IMR-90 (cell line): ENCODE measurements at regions not wholly inside any gene's neighbourhood (a gene's known extent, or its start where the extent isn't known, plus 50 kb on each side); places are given as distances from the start of the nearest gene placed in this dataset.

ENCODE experiments used
- ATAC-seq: fragments of 200-7000 bp; cut with Tn5 transposase; 2 replicates; pipeline ENCODE4 v1.9.1; 2020; ENCODE audit warnings: low read depth, mild to moderate bottlenecking, moderate library complexity
- BruUV-seq: library from RNA; stranded (reverse); fragments of 400-500 nt; replicated peaks from 2 replicates; lab custom pipeline; 2021; lab: Mats Ljungman, UMichigan
- CTCF ChIA-PET: fragments of 300-600 bp; formaldehyde crosslinking; extraction: SDS; loops from one replicate; lab custom pipeline; 2021; ENCODE audit warnings: antibody characterized with exemption; lab: Yijun Ruan, JAX
- POLR2A ChIA-PET: fragments of 300-600 bp; sonication (Branson Sonifier 250); formaldehyde crosslinking; loops from one replicate; lab custom pipeline; 2022; ENCODE audit warnings: antibody characterized with exemption; ENCODE audit not compliant: unreplicated experiment; lab: Charles Lee
- DNase-seq: peaks from one replicate; pipeline ENCODE4 v3.0.0; 2013
- H2AFZ ChIP-seq: replicated peaks from 2 replicates; pipeline ENCODE3; 2013; ENCODE audit warnings: low read length, mild to moderate bottlenecking; ENCODE audit not compliant: poor library complexity
- H2AK5ac ChIP-seq: 2 replicates; pipeline ENCODE4 v1.6.1; 2013; ENCODE audit warnings: low read depth, low read length, inconsistent platforms
- H2AK9ac ChIP-seq: replicated peaks from 2 replicates; pipeline ENCODE3; 2013; ENCODE audit warnings: mild to moderate bottlenecking, low read depth, low read length, moderate library complexity; ENCODE audit not compliant: poor library complexity
- H2BK120ac ChIP-seq: 2 replicates; pipeline ENCODE4 v1.6.1; 2013; ENCODE audit warnings: low read depth, low read length, inconsistent platforms
- H2BK15ac ChIP-seq: 3 replicates; pipeline ENCODE4 v1.6.1; 2013; ENCODE audit warnings: low read depth, low read length, inconsistent platforms
- H2BK20ac ChIP-seq: 2 replicates; pipeline ENCODE4 v1.6.1; 2013; ENCODE audit warnings: low read depth, mild to moderate bottlenecking, inconsistent platforms, low read length, moderate library complexity
- H2BK5ac ChIP-seq: 2 replicates; pipeline ENCODE4 v1.6.1; 2013; ENCODE audit warnings: mild to moderate bottlenecking, low read depth, low read length, inconsistent platforms; ENCODE audit not compliant: poor library complexity, severe bottlenecking
- H3K14ac ChIP-seq: replicated peaks from 2 replicates; pipeline ENCODE4 v1.6.1; 2013; ENCODE audit warnings: low read depth, low read length, inconsistent platforms
- H3K18ac ChIP-seq: 2 replicates; pipeline ENCODE4 v1.6.1; 2013; ENCODE audit warnings: low read depth, low read length, control low read depth
- H3K23ac ChIP-seq: 2 replicates; pipeline ENCODE4 v1.6.1; 2013; ENCODE audit warnings: low read depth, low read length, inconsistent platforms
- H3K27ac ChIP-seq: 2 replicates; pipeline ENCODE4 v1.5.1; 2013; ENCODE audit warnings: mild to moderate bottlenecking, control low read depth, low read length; ENCODE audit not compliant: insufficient read depth
- H3K27me3 ChIP-seq: 2 replicates; pipeline ENCODE4 v1.6.1; 2013; ENCODE audit warnings: low read length; ENCODE audit not compliant: control insufficient read depth, insufficient read depth
- H3K36me3 ChIP-seq: 2 replicates; pipeline ENCODE4 v1.6.1; 2013; ENCODE audit warnings: low read length, mixed read lengths; ENCODE audit not compliant: control insufficient read depth, insufficient read depth
- H3K4ac ChIP-seq: 2 replicates; pipeline ENCODE4 v1.6.1; 2013; ENCODE audit warnings: low read depth, low read length, inconsistent platforms
- H3K4me1 ChIP-seq: 2 replicates; pipeline ENCODE4 v1.6.1; 2013; ENCODE audit warnings: low read length, mixed read lengths; ENCODE audit not compliant: control insufficient read depth, insufficient read depth
- H3K4me2 ChIP-seq: 2 replicates; pipeline ENCODE4 v1.6.1; 2013; ENCODE audit warnings: low read depth, mild to moderate bottlenecking, control low read depth, low read length, moderate library complexity
- H3K4me3 ChIP-seq: 2 replicates; pipeline ENCODE4 v1.5.1; 2013; ENCODE audit warnings: low read depth, mild to moderate bottlenecking, control low read depth, low read length, moderate library complexity; ENCODE audit not compliant: insufficient read depth
- H3K56ac ChIP-seq: 2 replicates; pipeline ENCODE4 v1.6.1; 2013; ENCODE audit warnings: low read length, inconsistent platforms; ENCODE audit not compliant: insufficient read depth; ENCODE audit errors: extremely low read depth
- H3K79me1 ChIP-seq, 2 experiments: 2 replicates each; pipeline ENCODE4 v1.6.1; 2013; ENCODE audit warnings: low read length in 2 of 2, inconsistent platforms in 1 of 2, low read depth in 1 of 2
- H3K9ac ChIP-seq: 2 replicates; pipeline ENCODE4 v1.6.1; 2013; ENCODE audit warnings: low read depth, low read length, control low read depth
- H3K9me1 ChIP-seq: 2 replicates; pipeline ENCODE4 v1.6.1; 2013; ENCODE audit warnings: low read length, inconsistent platforms; ENCODE audit not compliant: insufficient read depth
- H3K9me3 ChIP-seq: 2 replicates; pipeline ENCODE4 v1.6.1; 2013; ENCODE audit warnings: low read length; ENCODE audit not compliant: control insufficient read depth, insufficient read depth
- H4K20me1 ChIP-seq: 2 replicates; pipeline ENCODE4 v1.6.1; 2013; ENCODE audit warnings: low read length, inconsistent platforms; ENCODE audit not compliant: insufficient read depth
- H4K5ac ChIP-seq: 2 replicates; pipeline ENCODE4 v1.6.1; 2013; ENCODE audit warnings: mild to moderate bottlenecking, low read depth, low read length, control low read depth
- H4K8ac ChIP-seq, 2 experiments: 2 replicates each; pipeline ENCODE4 v1.6.1; 2013; ENCODE audit warnings: low read depth in 2 of 2, low read length in 2 of 2, control low read depth in 1 of 2, inconsistent platforms in 1 of 2
- H4K91ac ChIP-seq: 2 replicates; pipeline ENCODE4 v1.6.1; 2013; ENCODE audit warnings: low read depth, low read length, inconsistent platforms; ENCODE audit not compliant: insufficient read depth
- BHLHE40 ChIP-seq: fragments of 150-350 bp; IDR thresholded peaks from 2 replicates; pipeline ENCODE4 v1.6.1; 2016; ENCODE audit warnings: mild to moderate bottlenecking, low read depth, low read length
- CEBPB ChIP-seq: IDR thresholded peaks from 2 replicates; pipeline ENCODE4 v1.6.1; 2012; ENCODE audit warnings: low read depth, low read length, improper control_type of control experiment
- CHD1 ChIP-seq: IDR thresholded peaks from 2 replicates; pipeline ENCODE4 v1.6.1; 2012; ENCODE audit warnings: low read depth, low read length, improper control_type of control experiment
- FOS ChIP-seq: fragments of 150-350 bp; IDR thresholded peaks from 2 replicates; pipeline ENCODE4 v1.6.1; 2016; ENCODE audit warnings: low read depth, low read length
- MAFK ChIP-seq: IDR thresholded peaks from 2 replicates; pipeline ENCODE4 v1.6.1; 2012; ENCODE audit warnings: low read depth, low read length, improper control_type of control experiment
- MAZ ChIP-seq: IDR thresholded peaks from 2 replicates; pipeline ENCODE4 v1.6.1; 2012; ENCODE audit warnings: low read depth, mild to moderate bottlenecking, low read length, improper control_type of control experiment, moderate library complexity, borderline replicate concordance
- MXI1 ChIP-seq: IDR thresholded peaks from 2 replicates; pipeline ENCODE4 v1.6.1; 2012; ENCODE audit warnings: low read depth, mild to moderate bottlenecking, low read length, moderate library complexity, borderline replicate concordance
- NFE2L2 ChIP-seq: fragments of 150-350 bp; IDR thresholded peaks from 2 replicates; pipeline ENCODE4 v1.6.1; 2016; ENCODE audit warnings: low read depth, mild to moderate bottlenecking, low read length
- POLR2A ChIP-seq: IDR thresholded peaks from 2 replicates; pipeline ENCODE4 v1.6.1; 2012; ENCODE audit warnings: mild to moderate bottlenecking, low read depth, low read length
- RAD21 ChIP-seq: IDR thresholded peaks from 2 replicates; pipeline ENCODE4 v1.6.1; 2012; ENCODE audit warnings: low read length, improper control_type of control experiment
- RCOR1 ChIP-seq: IDR thresholded peaks from 2 replicates; pipeline ENCODE4 v1.6.1; 2012; ENCODE audit warnings: mild to moderate bottlenecking, low read length, improper control_type of control experiment; ENCODE audit not compliant: insufficient replicate concordance
- RFX5 ChIP-seq: IDR thresholded peaks from 2 replicates; pipeline ENCODE4 v1.8.0; 2012; ENCODE audit warnings: low read depth, mild to moderate bottlenecking, low read length, moderate library complexity
- SMC3 ChIP-seq: fragments of 150-350 bp; IDR thresholded peaks from 2 replicates; pipeline ENCODE4 v1.6.1; 2016; ENCODE audit warnings: low read depth, mild to moderate bottlenecking, antibody characterized with exemption, low read length, moderate library complexity
- WGBS, 2 experiments: methylation state at CpG; one replicate each; pipeline versions ENCODE4 v1.1.5 to v1.1.7; 2013; ENCODE audit warnings: missing lambda C conversion rate in 2 of 2; ENCODE audit not compliant: insufficient read length in 1 of 2; ENCODE audit errors: extremely low coverage in 2 of 2; 5-methylcytosine and 5-hydroxymethylcytosine counted together
- dilution Hi-C: fragments of 300-500 bp; cut with HindIII; formaldehyde crosslinking; loops from one replicate; pipeline ENCODE4 v1.14.3; 2018; ENCODE audit warnings: low sequenced_read_pairs; ENCODE audit not compliant: unreplicated experiment
- in situ Hi-C: fragments of 300-500 bp; cut with MboI; formaldehyde crosslinking; loops from 3 replicates; pipeline ENCODE4 v1.14.3; 2019; ENCODE audit warnings: low sequenced_read_pairs, inconsistent platforms, mixed read lengths
- intact Hi-C: fragments of 100-400 bp; cut with micrococcal nuclease; formaldehyde crosslinking; loops from 2 replicates; pipeline ENCODE4 v1.10.0; 2022
- TF ChIP-seq, protein P1 (sequence below): fragments of 150-350 bp; IDR thresholded peaks from 2 replicates; pipeline ENCODE4 v1.6.1; 2016; ENCODE audit warnings: low read depth, mild to moderate bottlenecking, low read length, moderate library complexity, borderline replicate concordance
- TF ChIP-seq, protein P2 (sequence below): conservative IDR thresholded peaks from 2 replicates; pipeline ENCODE4 v1.5.1; 2012; ENCODE audit warnings: mild to moderate bottlenecking, low read depth, low read length, improper control_type of control experiment
- TF ChIP-seq, protein P3 (sequence below): fragments of 150-350 bp; IDR thresholded peaks from 2 replicates; pipeline ENCODE4 v1.6.1; 2017; ENCODE audit warnings: mild to moderate bottlenecking, antibody characterized with exemption, low read length, low read depth

DNA sequence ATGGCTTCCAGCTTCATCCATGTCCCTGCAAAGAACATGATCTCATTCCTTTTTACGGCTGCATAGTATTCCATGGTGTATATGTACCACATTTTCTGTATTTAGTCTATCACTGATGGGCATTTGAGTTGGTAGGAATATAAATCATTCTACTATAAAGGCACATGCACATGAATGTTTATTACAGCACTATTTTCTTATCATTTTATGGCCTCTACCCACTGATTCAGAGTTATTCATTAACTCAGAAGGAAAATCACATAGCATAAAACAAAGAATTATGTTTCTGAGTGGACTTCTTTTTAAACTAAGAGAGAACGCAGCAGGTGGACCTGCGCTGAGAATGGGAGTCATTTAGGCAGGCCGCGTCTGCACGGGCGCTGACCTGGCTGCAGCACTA, 619.6 kb downstream of the FBXO15 start:
- Histone ChIP-seq H3K27ac (no peak overlapping the region), H3K56ac (no peak overlapping the region), H3K4me2 (no peak overlapping the region), H3K4me3 (no peak overlapping the region), H3K9me1 (no peaks in the 10 kb centered on the region), H2AK5ac (no peak overlapping the region), H2AK9ac (no peak overlapping the region), H3K9ac (no peak overlapping the region), H2BK15ac (no peak overlapping the region), H4K5ac (no peak overlapping the region), H4K8ac (no peak overlapping the region), H2AFZ (no peak overlapping the region), H3K14ac (no peak overlapping the region), H2BK120ac (no peak overlapping the region), H3K4me1 (no peaks in the 10 kb centered on the region), H2BK20ac (no peak overlapping the region), H3K18ac (no peak overlapping the region), H3K79me1 (peaks cover 3 to 6% of the 10 kb centered on the region in 2 experiments; a peak in 2 of 4 replicates), H2BK5ac (no peak overlapping the region), H3K27me3 (no peaks in the 10 kb centered on the region), H3K36me3 (no peaks in the 10 kb centered on the region), H4K91ac (no peak overlapping the region), H4K20me1 (no peaks in the 10 kb centered on the region), H3K23ac (no peak overlapping the region), H3K4ac (no peak overlapping the region), H3K9me3 (no peaks in the 10 kb centered on the region)
- in situ Hi-C loops (no loop called here), intact Hi-C loops (no loop called here), dilution Hi-C loops (no loop called here)
- CTCF ChIA-PET = no interaction called here
- TF ChIP-seq MXI1 (no peak), RCOR1 (no peak), MAZ (no peak), RFX5 (no peak), SMC3 (no peak), MAFK (no peak), FOS (no peak), POLR2A (no peak), RAD21 (no peak), NFE2L2 (no peak), CHD1 (no peak), BHLHE40 (no peak), CEBPB (no peak)
- TF ChIP-seq, protein P1, sequence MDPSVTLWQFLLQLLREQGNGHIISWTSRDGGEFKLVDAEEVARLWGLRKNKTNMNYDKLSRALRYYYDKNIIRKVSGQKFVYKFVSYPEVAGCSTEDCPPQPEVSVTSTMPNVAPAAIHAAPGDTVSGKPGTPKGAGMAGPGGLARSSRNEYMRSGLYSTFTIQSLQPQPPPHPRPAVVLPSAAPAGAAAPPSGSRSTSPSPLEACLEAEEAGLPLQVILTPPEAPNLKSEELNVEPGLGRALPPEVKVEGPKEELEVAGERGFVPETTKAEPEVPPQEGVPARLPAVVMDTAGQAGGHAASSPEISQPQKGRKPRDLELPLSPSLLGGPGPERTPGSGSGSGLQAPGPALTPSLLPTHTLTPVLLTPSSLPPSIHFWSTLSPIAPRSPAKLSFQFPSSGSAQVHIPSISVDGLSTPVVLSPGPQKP = no peak
- TF ChIP-seq, protein P2, sequence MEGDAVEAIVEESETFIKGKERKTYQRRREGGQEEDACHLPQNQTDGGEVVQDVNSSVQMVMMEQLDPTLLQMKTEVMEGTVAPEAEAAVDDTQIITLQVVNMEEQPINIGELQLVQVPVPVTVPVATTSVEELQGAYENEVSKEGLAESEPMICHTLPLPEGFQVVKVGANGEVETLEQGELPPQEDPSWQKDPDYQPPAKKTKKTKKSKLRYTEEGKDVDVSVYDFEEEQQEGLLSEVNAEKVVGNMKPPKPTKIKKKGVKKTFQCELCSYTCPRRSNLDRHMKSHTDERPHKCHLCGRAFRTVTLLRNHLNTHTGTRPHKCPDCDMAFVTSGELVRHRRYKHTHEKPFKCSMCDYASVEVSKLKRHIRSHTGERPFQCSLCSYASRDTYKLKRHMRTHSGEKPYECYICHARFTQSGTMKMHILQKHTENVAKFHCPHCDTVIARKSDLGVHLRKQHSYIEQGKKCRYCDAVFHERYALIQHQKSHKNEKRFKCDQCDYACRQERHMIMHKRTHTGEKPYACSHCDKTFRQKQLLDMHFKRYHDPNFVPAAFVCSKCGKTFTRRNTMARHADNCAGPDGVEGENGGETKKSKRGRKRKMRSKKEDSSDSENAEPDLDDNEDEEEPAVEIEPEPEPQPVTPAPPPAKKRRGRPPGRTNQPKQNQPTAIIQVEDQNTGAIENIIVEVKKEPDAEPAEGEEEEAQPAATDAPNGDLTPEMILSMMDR = no peak
- TF ChIP-seq, protein P3, sequence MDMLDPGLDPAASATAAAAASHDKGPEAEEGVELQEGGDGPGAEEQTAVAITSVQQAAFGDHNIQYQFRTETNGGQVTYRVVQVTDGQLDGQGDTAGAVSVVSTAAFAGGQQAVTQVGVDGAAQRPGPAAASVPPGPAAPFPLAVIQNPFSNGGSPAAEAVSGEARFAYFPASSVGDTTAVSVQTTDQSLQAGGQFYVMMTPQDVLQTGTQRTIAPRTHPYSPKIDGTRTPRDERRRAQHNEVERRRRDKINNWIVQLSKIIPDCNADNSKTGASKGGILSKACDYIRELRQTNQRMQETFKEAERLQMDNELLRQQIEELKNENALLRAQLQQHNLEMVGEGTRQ = no peak
- WGBS, 2 experiments = 100% methylated on average over 2 of the region's 7 CpGs; no CpG with 5 or more reads in 1 of the 2 experiments
- BruUV-seq = no TSS peak
- POLR2A ChIA-PET = no interaction called here
- DNase-seq = no peak
- ATAC-seq = no peak
